HUES64 (cell line): ENCODE measurements at regions not wholly inside any gene's neighbourhood (a gene's known extent, or its start where the extent isn't known, plus 50 kb on each side); places are given as distances from the start of the nearest gene placed in this dataset.
"Not testable (repeated sequence)": the region's sequence is repeated elsewhere in the genome, so short reads cannot be mapped to it uniquely, and the experiment has no call there.

Experiments
- H3K27ac ChIP-seq: 2 replicates; pipeline ENCODE4 v1.7.0; 2013; ENCODE audit warnings: low read depth, low read length, inconsistent platforms
- H3K27me3 ChIP-seq: 2 replicates; pipeline ENCODE4 v1.6.1; 2013; ENCODE audit warnings: mild to moderate bottlenecking, low read length; ENCODE audit not compliant: insufficient read depth
- H3K36me3 ChIP-seq: 2 replicates; pipeline ENCODE4 v1.6.1; 2013; ENCODE audit warnings: mild to moderate bottlenecking, low read length; ENCODE audit not compliant: insufficient read depth
- H3K4me1 ChIP-seq: 2 replicates; pipeline ENCODE4 v1.6.1; 2013; ENCODE audit warnings: mild to moderate bottlenecking, low read length, moderate library complexity; ENCODE audit not compliant: insufficient read depth
- H3K4me3 ChIP-seq: 2 replicates; pipeline ENCODE4 v1.5.1; 2013; ENCODE audit warnings: mild to moderate bottlenecking, low read length, moderate library complexity
- H3K9ac ChIP-seq: 2 replicates; pipeline ENCODE4 v1.6.1; 2013; ENCODE audit warnings: mild to moderate bottlenecking, low read depth, low read length
- H3K9me3 ChIP-seq: 2 replicates; pipeline ENCODE4 v1.6.1; 2013; ENCODE audit warnings: low read depth, low read length; ENCODE audit not compliant: insufficient read depth
- WGBS: fragments of 150-250, 120-280 bp; methylation state at CpG from one replicate; pipeline ENCODE4 v1.1.7; 2013; ENCODE audit warnings: missing lambda C conversion rate; 5-methylcytosine and 5-hydroxymethylcytosine counted together

DNA sequence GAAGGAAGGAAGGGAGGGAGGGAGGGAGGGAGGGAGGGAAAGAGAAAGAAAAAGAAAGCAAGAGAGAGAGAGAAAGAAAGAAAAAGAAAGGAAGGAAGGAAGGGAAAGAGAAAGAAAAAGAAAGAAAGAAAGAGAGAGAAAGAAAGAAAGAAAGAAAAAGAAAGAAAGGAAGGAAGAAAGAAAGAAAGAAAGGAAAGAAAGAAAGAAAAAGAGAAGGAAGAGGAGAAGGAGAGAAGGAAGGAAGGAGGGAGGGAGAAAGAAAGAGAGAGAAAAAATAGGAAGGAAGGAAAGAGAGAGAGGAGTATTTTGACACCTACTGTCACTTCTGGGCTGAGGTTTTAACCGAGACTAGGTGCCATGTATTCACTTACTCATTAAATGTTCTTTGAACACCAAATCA lies 166.6 kb upstream of the PKN2 start:
- WGBS = no CpG with 5 or more reads among the region's 1 CpG
- not testable (repeated sequence) for H3K27me3 ChIP-seq, H3K4me1 ChIP-seq, H3K9me3 ChIP-seq, H3K9ac ChIP-seq, H3K4me3 ChIP-seq, H3K27ac ChIP-seq, H3K36me3 ChIP-seq

DNA sequence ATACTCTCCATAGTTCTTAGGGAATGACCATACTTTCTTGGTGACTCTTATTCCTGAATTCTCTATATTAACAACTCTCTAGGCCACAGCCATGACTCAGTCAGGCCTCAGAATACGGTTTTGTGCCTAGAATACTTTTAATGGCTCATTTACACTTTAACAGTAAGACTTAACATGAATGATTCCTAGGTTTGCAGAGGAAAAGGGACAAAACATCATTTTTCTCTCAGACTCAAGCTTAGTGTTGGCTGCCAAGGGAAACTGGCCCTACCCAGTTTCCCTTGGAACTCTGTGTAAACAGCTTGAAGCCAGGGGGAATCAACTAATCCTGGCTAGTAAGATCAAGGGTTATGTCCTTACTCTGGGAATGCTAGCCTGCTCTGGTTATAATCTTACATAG lies 164.9 kb upstream of the PKN2 start:
- Histone ChIP-seq H3K27me3 (no peaks in the 10 kb centered on the region), H3K4me3 (no peak overlapping the region), H3K27ac (no peak overlapping the region), H3K9me3 (no peaks in the 10 kb centered on the region), H3K36me3 (no peaks in the 10 kb centered on the region), H3K9ac (no peak overlapping the region), H3K4me1 (no peaks in the 10 kb centered on the region)
- WGBS = 80% methylated on average over 1 of the region's 1 CpG

DNA sequence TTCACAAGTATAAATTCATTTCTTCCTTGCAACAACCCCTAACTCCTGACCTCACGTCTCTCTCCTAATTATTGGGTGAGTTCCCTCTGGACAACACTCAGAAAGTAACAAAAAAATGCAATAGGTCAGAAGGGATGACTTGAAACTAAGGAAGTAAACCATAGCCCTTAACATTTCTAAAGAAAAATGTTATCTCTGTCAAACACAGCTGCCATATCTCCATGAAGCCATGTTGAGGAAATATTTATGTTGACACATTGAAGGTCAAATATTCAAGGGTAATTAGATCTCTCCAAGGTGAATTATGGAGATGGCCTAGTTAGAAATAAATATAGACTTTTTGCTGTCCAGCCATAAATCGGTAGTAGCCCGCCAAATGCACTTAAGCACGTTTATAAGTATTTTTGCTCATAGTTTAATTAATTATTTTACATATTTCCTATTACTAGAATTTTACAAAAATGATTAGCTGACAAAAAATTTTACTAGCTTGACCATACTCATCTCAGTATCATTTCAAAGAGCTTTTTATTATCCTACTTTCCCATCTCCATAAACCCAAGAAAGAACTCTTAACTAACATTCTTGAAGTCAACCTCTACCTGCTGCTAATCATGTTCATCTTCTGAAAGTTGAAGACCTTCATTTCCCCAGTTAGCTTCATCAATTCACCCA lies 160.1 kb upstream of the PKN2 start:
- H3K4me3 ChIP-seq = no peak overlapping the region
- H3K4me1 ChIP-seq = no peaks in the 10 kb centered on the region
- no peaks in the 10 kb centered on the region for H3K36me3 ChIP-seq
- H3K9me3 ChIP-seq = no peaks in the 10 kb centered on the region
- WGBS = 93% methylated on average over 4 of the region's 4 CpGs
- no peaks in the 10 kb centered on the region for H3K27me3 ChIP-seq
- H3K9ac ChIP-seq = no peak overlapping the region
- no peak overlapping the region for H3K27ac ChIP-seq

DNA sequence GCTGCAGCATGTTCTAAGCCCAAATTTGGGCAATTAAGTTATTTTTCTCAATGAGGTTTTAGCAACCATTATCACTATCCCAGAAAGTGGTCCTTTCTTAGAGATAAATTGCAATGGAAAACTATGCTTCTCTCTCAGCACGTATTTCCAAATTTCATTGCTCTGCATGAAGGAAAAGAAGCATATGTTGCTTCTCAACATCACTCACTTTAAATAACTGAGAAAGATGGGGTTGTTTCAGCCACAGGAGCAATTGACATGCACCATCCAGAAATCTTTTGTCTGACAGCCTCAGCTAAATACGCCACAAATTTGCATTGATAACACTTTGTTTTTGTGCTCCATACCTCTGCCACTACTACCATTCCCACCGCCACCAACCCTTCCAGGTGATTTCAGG lies 157.6 kb upstream of the PKN2 start:
- Histone ChIP-seq H3K9ac (no peak overlapping the region), H3K4me1 (no peaks in the 10 kb centered on the region), H3K9me3 (no peaks in the 10 kb centered on the region), H3K27ac (no peak overlapping the region), H3K4me3 (no peak overlapping the region), H3K36me3 (no peaks in the 10 kb centered on the region), H3K27me3 (no peaks in the 10 kb centered on the region)
- WGBS = 92% methylated on average over 3 of the region's 3 CpGs

DNA sequence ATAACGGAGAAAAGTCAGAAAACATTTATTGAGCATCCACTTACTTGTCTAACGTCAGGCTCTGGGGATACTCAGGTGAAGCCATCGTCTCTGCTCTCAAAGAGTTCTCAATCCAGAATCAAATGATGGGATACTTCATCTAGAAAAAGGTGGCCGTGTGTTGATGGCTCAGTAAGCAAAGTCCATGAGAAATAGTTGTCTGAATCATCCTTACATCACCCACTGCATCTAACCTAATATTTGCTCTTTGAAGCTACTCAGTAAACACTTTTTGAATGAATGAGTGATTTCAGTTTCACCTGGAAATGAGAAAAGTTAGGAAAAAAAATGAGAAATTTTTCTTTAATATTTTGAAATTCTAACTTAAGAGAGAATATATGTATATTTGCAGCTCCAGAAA lies 155.3 kb upstream of the PKN2 start:
- 95% methylated on average over 4 of the region's 4 CpGs for whole genome bisulfite sequencing
- H3K27me3 ChIP-seq = no peaks in the 10 kb centered on the region
- no peak overlapping the region for H3K9ac ChIP-seq
- H3K27ac ChIP-seq = no peak overlapping the region
- no peak overlapping the region for H3K4me3 ChIP-seq
- no peaks in the 10 kb centered on the region for H3K4me1 ChIP-seq
- no peaks in the 10 kb centered on the region for H3K9me3 ChIP-seq
- H3K36me3 ChIP-seq = no peaks in the 10 kb centered on the region

DNA sequence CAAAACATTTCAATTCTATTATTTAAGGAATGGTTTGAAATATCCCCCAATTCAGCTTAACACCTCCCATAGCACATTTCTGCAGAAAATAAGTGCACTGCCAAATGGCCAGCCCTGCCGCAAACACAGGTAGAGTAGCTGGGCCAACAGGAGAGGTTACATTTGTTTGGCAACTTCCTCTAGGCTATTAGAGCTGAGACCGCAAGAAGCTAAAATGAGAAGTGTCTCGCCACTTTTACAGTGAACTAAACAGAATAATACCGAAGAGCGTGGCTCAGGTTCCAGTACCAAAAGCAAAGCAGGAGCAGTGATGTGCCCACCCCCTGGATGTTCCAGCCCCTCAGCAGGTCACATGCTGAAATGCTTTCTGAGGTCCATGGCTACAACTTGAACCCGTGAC lies 154.5 kb upstream of the PKN2 start:
- H3K9me3 ChIP-seq = no peaks in the 10 kb centered on the region
- no peak overlapping the region for H3K4me3 ChIP-seq
- 93% methylated on average over 6 of the region's 6 CpGs for WGBS
- H3K4me1 ChIP-seq = no peaks in the 10 kb centered on the region
- no peaks in the 10 kb centered on the region for H3K27me3 ChIP-seq
- H3K27ac ChIP-seq = no peak overlapping the region
- no peaks in the 10 kb centered on the region for H3K36me3 ChIP-seq
- H3K9ac ChIP-seq = no peak overlapping the region

DNA sequence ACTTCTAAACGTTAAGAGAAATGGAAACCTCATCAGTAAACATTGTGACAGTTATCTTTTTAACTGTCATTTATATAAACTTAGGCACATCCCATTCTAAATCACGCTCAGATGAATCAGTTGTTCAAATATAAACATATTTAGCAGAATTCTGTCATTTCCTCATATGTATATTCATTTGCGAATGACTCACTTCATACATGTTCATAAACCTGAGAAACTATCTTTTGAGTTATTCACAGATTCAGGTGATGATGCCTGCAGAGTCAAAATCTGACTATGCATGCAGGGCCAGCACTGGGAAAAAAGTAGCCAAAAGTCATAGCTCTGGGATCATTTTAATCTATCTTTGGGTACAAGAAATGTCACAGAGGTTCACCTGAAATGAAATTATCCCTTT lies 153.8 kb upstream of the PKN2 start:
- Histone ChIP-seq H3K27me3 (no peaks in the 10 kb centered on the region), H3K4me1 (no peaks in the 10 kb centered on the region), H3K27ac (no peak overlapping the region), H3K4me3 (no peak overlapping the region), H3K9me3 (no peaks in the 10 kb centered on the region), H3K36me3 (no peaks in the 10 kb centered on the region), H3K9ac (no peak overlapping the region)
- 96% methylated on average over 3 of the region's 3 CpGs for WGBS

DNA sequence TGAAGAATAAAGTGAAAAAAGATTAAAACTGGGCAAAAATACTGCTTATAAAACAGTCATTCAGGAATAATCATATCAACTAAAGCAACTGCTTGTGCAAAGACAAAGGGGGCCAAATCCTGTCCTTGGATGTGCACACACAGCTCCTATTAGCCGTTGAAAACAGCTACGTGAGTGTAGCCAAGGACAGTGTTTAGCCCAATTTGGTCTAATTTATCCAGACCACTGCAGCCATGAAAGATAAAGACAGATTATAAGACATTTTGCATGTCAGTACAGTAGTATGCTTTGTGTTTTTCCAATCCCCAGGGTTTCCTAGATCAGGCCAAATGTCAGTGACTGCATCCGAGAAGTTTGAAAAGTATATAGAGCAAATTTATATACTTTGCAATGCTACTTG lies 146.3 kb upstream of the PKN2 start:
- Histone ChIP-seq H3K4me1 (no peaks in the 10 kb centered on the region), H3K4me3 (no peak overlapping the region), H3K36me3 (no peaks in the 10 kb centered on the region), H3K27ac (no peak overlapping the region), H3K9me3 (no peaks in the 10 kb centered on the region), H3K27me3 (no peaks in the 10 kb centered on the region), H3K9ac (no peak overlapping the region)
- WGBS = 97% methylated on average over 3 of the region's 3 CpGs

DNA sequence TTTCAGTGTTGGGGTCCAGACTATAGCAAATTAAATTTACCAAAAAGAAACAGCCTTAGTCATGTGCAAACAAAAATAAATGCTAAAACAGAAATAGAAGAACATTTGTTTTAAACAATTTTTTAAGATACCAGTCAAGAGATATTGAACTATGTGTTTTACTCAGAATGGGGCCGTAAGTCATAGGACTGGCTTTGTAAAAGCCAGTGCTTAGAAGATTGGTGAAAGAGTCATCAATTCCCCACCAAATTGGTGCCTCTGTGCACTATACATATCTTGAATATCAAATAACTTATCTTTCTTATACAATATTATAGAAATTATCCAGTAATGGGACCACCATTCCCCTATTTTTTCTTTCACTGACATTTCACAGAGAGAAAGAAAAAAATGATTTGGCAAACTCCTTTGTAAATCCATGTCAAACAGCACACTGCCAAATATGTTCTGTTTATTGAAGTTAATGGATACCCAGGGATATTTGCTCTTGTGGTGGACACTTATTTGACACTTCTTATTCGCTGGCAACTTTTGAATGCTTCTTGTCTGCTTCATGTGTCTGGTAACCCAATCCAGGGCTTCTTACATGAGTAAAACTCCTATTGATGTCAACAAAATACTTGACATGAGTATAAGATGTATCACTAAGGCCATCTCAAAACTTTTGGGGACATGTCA lies 145.7 kb upstream of the PKN2 start:
- 98% methylated on average over 2 of the region's 2 CpGs for WGBS
- Histone ChIP-seq H3K9ac (no peak overlapping the region), H3K9me3 (no peaks in the 10 kb centered on the region), H3K4me3 (no peak overlapping the region), H3K4me1 (no peaks in the 10 kb centered on the region), H3K27ac (no peak overlapping the region), H3K36me3 (no peaks in the 10 kb centered on the region), H3K27me3 (no peaks in the 10 kb centered on the region)

DNA sequence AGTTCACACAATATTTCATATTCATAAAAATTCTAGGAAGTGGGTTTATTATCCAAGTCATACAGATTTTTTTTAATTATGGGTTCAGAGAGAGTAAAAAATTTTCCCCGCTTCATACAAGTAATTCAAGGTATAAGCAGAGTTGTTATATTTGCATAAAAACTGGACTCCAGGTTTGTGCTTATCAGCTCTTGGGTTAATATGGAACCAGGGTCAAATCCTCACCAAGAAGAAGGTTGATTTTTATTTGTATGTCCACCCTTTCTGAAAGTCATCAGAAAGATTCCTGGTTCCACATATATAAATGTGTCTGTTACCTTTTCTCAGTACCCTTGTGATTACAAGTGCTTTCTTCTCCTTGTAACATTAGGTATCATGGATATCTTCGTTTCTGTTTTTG lies 143.8 kb upstream of the PKN2 start:
- H3K27me3 ChIP-seq = no peaks in the 10 kb centered on the region
- WGBS = 100% methylated on average over 1 of the region's 2 CpGs
- no peak overlapping the region for H3K4me3 ChIP-seq
- H3K9me3 ChIP-seq = no peaks in the 10 kb centered on the region
- no peaks in the 10 kb centered on the region for H3K4me1 ChIP-seq
- H3K9ac ChIP-seq = no peak overlapping the region
- H3K36me3 ChIP-seq = no peaks in the 10 kb centered on the region
- no peak overlapping the region for H3K27ac ChIP-seq

DNA sequence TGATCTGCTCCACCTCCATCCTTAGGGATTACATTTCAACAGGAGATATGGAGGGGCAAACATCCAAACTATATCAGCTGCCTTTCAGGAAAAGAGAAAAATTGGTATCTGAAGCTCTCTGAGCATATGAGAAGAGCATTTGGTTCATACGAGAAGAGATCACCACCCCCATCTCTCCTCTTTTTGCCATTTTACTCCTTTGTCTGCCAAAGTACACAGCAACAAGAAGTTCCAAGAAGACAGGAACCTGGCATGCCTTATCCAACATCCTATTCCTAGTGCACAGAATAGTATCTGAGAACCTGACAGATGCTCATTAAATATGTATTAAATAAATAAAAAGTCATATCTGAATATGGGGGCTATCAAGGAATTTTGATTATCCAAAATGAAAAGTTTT lies 142.5 kb upstream of the PKN2 start:
- no peak overlapping the region for H3K9ac ChIP-seq
- 95% methylated on average over 1 of the region's 1 CpG for WGBS
- no peak overlapping the region for H3K4me3 ChIP-seq
- no peak overlapping the region for H3K27ac ChIP-seq
- H3K36me3 ChIP-seq = no peaks in the 10 kb centered on the region
- no peaks in the 10 kb centered on the region for H3K9me3 ChIP-seq
- H3K27me3 ChIP-seq = no peaks in the 10 kb centered on the region
- no peaks in the 10 kb centered on the region for H3K4me1 ChIP-seq

DNA sequence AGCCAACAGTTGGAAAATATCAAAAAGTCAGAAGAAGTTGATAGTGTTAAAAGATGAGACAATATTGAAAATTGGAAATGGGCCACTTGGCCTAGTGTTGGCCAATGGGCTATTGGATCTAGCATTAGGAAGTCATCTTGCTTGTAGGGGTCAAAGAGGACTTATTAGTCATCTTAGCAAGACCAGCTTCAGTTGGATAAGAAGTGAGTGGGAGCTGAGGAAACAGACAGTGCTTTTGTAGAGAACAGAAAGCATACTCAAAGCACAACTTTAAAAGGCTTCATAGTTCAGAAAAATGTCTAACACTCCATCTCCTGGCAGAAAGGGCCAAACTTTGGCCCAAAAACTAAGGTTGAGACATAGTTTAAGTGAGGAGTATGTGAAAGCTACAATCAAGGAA lies 139.9 kb upstream of the PKN2 start:
- no peak overlapping the region for H3K27ac ChIP-seq
- H3K27me3 ChIP-seq = no peaks in the 10 kb centered on the region
- no peak overlapping the region for H3K9ac ChIP-seq
- H3K4me1 ChIP-seq = no peaks in the 10 kb centered on the region
- H3K9me3 ChIP-seq = no peaks in the 10 kb centered on the region
- no peaks in the 10 kb centered on the region for H3K36me3 ChIP-seq
- no peak overlapping the region for H3K4me3 ChIP-seq
